DMS153 treated with DMSO at 0.1 percent for 48 hours (cell line): ENCODE measurements at regions not wholly inside any gene's neighbourhood (a gene's known extent, or its start where the extent isn't known, plus 50 kb on each side); places are given as distances from the start of the nearest gene placed in this dataset.

Experiments
- DNase-seq: peaks from one replicate; lab custom pipeline; 2025; ENCODE audit not compliant: unreplicated experiment; lab: John Stamatoyannopoulos, UW

DNA sequence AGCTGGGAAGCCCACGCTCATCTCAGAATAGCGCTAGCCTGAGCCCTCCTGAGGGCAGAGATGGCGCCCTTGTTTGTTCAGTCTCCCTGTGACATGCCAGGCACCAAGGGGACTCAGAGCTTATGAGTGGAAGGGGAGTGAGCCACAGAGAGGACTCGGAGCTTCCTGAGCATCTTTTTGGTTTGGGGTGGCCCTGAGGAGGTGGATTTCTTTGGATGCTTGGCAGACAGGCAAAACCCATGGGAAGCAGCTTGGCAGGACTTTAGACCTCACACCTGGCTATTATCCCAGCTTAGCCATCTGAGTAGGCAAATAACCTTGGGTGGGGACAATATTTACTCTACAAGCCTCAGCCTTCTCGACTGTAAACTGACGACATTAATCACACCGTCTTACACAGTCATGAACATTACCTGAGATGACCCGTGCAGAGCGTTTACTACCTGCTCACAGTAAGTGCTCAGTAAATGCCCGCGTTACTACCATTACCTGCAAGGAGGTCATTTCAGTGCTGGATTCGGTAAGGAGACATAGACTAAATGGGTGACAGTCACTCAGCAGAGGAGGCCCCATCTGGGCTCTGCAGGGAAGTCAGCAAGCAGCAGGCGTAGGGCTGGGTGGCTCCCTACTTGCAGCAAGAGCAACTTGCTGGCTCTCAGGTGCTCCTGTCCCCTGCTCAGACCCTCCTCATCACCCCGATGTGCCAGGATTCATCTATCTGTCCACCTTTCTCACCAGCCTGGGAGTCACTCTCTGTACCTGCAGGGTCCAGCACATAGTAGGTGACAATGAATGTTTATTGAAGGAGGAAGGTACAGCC is 54.9 kb downstream of the KLHDC7A start:
- peak; percentile 56 for DNase-seq

DNA sequence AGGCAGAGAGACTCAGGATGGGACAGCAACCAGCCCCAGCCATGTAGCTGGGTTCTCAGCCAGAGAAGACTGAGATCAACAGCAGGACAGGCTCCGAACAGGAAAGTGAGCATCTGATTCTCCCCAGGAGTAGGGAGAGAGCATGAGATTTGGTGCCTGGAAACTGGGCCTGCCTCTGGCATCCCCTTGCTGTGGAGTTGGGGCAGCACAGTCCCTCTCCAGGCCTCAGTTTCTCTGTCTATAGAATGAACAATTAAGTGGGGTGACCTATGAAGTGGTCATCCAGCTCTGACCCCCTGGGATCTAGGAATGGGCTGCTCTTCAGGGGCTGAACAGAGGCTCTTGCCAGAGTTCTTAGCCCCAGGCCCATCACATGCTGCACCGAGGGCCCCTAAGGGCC is 55.6 kb downstream of the KLHDC7A start:
- no peak for DNase-seq

DNA sequence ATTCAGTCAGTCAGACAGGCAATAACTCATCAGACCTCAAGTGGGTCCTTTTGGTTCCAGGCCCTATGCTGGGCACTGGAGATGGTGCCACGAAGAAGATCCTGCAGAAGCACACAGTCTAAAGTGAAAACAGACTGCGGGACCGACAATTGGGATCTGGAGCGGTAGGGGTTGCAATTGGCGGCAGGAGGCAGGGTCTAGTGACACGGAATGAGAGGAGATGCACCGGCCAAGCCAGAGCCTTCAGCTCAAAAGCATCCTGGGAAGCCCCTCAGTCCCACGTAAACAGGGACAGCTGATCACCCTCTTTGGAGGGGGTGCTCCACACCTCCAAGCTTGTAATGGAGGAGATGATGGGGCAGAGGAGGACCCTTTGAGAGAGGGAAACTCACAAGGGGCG is 56.2 kb downstream of the KLHDC7A start:
- no peak for DNase-seq

DNA sequence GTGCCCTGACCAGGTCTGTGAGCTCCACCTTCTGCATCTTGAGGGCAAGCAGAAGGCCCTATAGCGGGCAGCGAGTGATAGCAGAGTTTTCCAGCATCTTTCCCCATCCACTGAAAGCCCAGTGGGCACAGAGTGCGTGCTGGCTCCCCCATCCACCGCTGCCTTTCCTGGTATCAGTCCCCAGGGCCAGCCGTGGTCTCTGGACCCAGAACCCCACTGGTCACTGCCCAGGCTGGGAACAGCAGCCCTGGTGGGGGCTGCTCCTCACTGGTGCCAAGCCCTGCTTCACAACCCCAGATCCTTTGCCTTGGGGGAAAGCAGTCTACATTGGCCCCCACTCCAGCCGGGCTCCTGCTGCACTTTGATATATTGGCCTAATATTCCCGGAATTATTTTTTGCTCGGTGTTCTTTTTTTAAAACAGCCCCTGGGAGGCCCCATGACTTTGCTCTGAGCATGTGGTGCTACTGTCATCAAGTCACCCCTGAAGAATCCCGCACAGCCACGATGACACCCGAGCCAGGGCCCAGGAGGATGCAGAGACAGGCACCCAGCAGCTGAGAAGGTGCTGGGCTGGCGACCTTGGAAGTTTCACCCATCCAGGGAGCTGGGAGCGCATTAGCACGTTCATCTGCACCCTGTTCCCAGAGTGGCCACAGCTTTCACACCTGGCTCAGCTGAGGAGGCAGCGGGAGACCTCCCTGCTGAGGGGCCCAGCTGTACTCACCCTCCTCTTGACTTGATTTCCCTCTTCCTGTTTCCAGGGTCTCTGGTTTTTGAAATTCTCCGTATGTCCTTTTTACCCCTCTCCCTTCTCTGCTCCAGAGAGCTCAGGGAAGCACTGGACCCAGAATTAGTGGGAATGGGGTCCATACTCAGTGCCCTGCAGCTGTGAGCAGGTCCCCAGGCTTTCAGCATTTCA is 56.9 kb downstream of the KLHDC7A start:
- DNase-seq, result no peak

DNA sequence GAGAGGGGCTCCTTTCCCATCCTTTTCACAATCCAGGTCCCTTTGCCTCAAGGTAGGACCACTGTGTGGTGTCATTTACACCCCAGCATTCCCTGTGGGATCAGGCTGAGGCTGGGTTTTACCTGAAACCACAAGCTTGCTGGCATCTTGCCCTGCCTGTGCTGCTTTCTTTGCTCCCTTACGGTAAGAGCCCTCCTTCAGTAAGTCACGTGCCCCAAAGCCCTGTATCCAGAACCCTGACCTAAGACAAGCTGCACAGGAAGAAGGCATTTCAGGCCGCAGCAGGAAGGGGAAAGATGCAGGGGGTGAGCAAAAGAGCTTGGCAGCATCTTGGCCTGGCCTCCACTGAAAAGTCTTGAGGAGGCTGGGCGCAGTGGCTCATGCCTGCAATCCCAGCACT is 58.4 kb downstream of the KLHDC7A start:
- DNase-seq, result no peak

DNA sequence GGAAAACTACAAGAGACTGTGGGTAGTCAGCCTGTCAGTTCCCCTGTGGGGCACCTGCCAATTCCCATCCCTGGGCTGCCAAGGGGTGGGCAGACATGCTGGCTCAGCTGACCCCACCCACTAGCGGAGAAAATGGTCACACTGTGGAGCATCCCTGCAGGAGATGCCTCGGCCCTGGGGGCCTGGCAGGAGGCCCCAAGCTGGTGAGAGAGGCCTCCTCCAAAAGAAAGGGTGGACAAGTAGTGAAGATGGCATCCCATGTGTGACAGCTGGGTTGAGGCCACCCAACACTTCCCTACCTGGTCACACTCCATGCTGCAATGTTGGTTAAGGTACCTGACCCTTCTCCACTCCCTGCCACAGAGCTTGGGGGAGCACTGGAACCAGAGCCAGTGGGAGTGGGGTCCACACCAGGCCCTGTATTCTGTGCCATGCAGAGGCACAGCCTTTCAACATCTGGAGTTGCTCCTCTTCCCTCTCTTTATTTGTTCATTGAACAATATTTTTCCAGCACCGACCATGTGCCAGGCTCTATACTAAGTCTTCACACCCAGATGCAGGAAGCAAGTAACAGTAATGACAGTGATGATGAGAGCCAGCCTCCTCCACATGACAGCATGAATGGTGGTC is 59.5 kb downstream of the KLHDC7A start:
- DNase-seq, result no peak

DNA sequence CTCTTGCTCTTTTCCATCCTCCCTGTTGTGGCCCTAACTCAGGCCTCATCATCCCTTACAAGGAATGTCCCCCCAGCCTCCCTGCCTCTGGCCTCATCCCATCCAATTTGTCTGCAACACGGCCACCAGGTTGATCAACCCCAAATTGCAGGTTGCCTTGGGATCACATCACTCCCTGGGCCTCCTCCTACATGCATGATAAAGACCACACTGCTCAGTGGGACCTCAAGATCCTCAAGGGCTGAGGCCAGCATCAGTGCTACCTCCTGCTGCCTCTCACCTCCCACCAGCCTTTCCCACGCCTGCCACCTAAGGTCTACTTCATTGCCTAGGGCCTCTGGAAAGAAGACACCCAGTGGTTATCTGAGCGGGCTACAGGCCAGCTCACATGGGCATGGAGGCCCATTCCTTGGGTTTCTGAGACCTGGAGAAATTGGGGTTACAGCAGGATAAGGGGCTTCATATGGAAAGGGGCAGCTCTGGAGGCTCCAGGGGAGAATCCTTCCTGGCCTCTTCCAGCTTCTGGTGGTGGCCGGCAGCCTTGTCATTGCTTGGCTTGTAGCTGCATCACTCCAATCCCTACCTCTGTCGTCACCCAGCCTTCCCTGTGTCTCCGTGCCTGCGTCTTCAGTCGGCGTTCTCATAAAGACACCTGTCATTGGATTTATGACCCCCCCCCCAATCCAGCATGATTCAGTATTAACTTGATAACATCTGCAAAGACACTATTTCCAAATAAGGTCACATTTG is 60.5 kb downstream of the KLHDC7A start:
- no peak for DNase-seq

DNA sequence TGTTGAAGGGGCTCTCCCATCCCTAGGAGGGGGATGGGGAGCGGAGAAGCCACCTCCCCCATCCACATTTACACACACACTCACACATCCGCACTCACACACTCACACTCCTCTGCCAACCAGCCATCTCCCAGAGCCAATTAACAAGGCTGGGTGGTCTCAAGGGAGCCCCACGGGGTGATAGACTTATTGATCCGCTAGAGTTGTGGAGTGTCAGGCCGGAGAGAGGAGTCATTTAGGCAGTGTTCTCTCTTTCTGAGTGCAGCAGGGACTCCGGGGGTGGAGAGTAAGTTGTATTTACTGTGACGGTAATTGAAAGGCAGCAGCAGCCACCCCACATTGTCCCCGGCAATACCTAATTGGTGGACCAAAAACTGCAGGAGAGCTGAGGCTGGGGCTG is 61.6 kb downstream of the KLHDC7A start:
- DNase-seq, result no peak

DNA sequence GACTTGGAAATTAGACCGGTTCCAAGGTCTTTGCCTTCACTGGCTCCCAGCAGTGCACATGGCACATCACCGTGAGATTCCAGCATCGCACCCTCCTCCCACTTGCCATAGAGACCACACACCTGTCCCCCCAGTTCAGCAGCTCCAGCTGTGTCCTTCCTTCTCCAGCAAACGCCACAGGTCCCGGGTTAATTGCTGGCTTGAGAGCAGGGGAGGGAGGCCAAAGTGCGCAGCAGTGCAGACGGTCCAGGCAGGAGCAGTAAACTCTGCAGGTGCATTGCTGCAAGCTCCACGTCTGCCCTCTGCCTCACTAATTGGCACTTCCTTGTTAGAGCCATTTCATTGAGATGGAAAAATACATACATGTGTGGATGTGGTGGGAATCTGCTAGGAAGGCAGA is 65.3 kb downstream of the KLHDC7A start:
- DNase-seq, result no peak

DNA sequence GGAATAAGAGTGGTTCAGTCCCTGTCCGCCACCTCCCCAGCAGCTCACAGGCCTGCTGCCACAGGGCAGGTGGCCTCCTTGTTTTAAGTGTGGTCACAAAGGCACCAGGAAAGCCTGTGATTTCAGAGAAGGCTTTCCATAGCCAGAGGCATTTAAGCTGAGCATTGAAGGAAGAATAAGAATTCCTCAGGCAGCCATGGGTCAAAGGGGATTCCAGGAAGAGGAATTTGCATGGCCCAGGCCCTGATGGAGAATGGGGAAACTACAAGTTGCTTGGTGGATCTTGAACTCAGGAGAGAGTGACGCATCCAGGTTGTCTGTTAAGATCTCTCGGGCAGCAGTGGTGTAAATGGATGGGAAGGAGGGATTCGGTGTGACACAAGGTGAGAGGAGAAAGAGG is 66.7 kb downstream of the KLHDC7A start:
- DNase-seq, result no peak

DNA sequence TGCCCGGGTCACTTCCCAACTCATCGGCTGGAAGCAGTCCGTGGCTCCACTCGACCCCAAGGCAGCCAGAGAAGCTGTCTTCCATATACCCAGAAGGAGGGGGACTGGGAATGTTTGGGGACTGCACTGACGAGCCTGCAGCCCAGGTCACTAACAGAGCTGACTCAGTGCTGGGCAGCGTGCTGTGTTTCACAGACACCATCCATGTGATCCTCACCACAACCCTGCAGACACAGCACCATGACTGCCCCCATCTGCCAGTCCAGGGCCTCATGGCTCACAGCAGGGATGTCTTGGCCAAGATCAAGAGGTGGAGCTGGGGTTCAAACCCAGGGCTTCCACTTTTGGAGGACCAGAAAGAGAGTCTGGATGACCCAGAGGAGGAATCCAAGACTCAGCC is 67.9 kb downstream of the KLHDC7A start:
- no peak for DNase-seq

DNA sequence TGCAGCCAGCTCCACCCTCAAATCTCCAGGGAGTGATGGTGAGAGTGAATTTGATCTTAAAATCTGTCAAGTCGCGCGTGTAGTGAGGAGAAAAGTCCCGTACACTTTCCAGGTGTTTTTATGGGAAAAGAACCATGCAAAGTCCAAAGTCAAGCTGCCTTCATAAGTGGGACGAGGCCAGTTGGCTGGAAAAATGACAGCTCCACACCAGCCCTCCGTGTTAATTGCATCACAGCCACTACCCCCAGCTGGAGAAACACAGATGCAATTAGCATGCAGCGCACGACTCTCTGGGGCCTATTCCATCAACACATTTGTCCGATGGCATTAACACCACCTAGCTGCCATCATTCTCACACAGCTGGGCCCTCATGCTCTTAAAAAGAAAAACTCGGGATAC is 68.4 kb downstream of the KLHDC7A start:
- DNase-seq, result no peak

DNA sequence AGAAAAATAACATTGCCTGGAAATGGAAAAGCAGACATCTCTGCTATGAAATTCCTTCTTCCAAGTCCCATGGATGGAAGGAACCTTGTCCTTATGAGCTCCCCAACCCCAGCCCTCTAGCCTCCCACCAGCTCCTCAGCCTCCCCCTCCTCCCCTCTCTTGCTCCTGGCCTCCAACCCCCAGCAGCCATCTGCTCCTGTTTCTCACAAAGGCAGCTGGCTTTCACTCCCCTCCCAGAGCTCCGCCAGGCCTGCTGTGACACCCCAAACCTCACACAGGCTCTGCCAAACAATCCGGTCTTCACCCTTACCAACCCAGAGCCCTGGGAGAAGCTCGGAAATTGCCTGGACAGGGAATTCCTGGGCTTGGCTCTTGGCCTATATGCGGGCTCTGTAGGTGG is 69.2 kb downstream of the KLHDC7A start:
- DNase-seq, result no peak

DNA sequence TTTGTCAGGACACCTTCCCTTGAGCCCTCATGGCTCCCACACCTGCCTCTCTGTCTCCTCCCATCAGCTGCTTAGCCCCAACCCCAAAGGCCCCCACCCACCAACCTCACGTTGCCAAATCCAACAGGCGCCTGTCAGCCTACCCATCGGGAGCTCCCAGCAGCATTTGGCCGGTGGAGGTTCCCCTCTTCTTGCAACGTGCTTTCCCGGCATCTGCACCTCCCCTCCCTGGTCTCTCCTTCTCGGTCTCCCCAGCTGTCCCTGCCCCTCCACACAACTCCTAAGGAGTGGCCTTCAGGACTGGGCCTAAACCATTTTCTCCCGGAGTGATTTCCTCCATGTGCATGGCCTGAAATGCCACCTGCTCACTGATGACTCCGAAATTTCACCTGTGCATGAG is 71.9 kb downstream of the KLHDC7A start:
- DNase-seq, result no peak

DNA sequence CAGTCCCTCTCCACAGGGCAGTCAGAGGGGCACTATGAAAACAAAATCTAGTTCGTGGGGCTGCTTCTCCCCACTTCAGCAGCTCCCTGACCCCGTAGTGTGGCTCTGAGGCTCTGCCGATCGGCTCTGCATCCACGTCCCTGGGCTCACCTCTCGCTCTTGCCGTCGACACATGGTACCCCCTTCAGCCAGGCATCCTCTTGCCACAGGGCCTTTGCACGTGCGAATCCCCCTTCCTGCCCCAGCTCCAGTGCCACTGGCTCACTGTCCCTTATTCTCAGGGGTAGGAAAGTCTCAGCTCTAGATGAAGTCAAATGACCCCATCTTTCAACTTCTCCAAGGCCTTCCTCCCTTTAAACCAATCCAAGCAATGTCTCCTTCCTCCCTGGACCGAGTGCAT is 72.7 kb downstream of the KLHDC7A start:
- no peak for DNase-seq

DNA sequence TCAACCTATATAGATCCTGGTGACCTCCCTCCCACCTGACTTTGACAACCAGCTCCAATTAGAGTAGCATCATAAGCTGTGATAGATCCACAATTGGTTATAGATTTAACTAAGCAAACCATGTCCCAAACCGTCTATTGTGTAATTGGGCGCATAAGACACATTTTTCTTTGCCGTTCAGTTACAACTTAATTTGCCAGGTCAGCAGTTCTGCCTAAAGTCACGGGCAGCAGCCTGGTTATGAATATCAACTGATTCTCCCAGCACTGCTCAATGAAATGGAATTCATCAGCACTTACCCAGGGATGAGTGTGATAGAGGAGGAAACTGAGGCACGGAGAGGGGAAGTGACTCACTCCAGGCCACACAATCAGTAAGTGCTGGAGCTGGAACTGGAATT is 73.4 kb downstream of the KLHDC7A start:
- DNase-seq, result no peak

DNA sequence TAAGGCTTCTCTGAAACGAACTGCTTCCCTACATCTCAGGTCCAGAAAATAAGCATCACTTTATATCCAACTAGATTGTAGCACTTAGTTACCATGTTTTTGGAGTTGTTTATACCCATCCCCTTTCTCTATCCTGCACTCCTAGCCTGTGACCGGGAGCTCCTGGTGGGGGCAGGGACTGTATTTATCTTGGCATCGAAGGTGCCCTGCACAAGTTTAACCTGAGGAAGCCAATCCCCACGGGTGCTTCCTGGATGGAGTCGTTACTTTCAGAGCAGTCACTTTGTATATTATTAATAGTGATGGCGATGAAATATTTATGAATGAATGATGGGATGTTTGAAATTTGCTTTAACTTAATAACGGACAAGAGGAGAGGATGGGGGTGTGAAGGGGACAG is 73.9 kb downstream of the KLHDC7A start:
- DNase-seq, result no peak

DNA sequence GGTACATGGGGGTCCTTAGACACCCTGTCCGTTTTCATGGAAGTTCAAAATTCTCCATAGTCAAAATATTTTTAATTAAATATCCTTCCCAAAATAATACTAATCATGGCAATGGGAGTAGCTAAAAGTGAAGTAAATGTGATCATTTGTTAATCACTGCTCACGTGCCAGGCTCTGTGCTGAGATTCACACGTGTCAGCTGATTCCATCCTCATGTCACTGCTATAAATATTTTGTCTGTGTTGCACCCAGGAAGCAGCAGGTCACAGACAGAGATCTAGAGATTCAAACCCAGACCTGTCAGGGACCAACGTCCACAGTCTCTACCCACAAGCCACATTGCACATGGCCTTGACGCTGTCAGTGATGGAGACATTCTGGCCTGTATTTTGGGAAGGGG is 74.3 kb downstream of the KLHDC7A start:
- no peak for DNase-seq

DNA sequence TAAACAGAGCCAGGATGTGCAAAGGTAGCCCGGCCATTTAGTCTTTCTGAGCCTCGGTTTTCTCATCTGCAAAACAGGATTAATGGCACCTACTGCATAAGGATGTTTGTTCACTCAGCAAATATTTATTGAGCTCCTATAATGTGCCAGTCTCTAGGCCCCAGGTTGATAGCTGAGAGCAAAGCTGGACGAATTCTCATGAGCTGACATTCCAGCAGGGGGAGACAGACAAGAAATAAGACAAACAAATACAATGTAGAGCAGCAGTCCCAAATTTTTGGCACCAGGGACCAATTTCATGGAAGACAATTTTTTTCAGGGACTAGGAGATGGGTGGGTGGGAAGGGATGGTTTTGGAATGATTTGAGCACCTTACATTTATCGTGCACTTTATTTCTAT is 74.3 kb upstream of the PAX7 start:
- DNase-seq, result no peak

DNA sequence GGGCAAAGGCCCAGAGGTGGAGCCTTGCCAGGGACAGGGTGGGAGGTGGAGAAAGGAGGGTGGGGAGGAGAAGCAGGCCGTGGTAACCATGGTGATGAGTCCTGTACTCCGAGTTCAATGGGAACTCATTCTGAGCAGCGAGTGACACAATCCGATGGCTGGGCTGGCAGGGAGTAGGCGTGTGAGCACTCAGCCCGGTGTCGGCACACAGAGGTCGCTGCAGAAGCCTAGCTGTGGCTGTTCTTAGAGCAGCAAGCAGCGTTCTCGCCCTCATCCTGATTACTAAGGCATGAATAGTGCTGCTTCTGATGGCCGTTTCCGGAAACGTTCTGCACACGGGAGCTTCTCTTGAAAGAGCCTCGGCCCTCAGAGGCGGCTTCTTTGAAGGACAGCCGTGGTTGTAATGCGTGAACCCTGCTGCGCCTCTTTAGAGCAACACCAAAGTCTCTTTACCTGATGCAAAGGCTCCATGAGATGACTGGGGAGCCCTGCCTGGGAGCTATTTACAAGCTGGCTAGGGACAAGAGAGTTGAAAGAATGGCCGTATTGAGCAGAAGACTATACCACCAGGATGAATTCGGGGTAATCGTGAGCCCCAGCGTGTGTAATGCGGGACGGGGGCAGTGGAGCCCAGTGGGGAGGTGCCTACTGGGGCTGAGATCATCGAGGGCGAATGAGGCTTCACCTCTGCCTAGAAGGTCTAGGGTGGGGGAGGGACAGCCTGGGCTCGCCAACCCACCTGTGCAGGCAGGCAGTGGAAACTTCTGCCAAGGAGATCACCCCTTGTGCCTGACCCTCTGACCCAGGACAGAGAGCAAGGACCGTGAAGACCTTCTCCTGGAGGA is 72.8 kb upstream of the PAX7 start:
- peak; percentile 54 for DNase-seq
